Panc1 (cell line): ENCODE measurements at regions not wholly inside any gene's neighbourhood (a gene's known extent, or its start where the extent isn't known, plus 50 kb on each side); places are given as distances from the start of the nearest gene placed in this dataset.

Source experiments
- ATAC-seq: fragments of 200-7000 bp; cut with Tn5 transposase; 2 replicates; pipeline ENCODE4 v1.9.1; 2020; ENCODE audit warnings: mild to moderate bottlenecking, moderate library complexity
- BruUV-seq: library from RNA; stranded (reverse); fragments of 400-500 nt; replicated peaks from 2 replicates; lab custom pipeline; 2021; lab: Mats Ljungman, UMichigan
- CTCF ChIA-PET: fragments of 300-600 bp; sonication (Branson Sonifier 250); formaldehyde crosslinking; loops from one replicate; lab custom pipeline; 2022; ENCODE audit warnings: antibody characterized with exemption; lab: Charles Lee
- POLR2A ChIA-PET: fragments of 300-600 bp; sonication (Branson Sonifier 250); formaldehyde crosslinking; loops from one replicate; lab custom pipeline; 2022; ENCODE audit warnings: antibody characterized with exemption; lab: Charles Lee
- DNase-seq: peaks from one replicate; pipeline ENCODE4 v3.0.0-alpha.2; 2010; ENCODE audit warnings: low read depth, low spot score
- H3K27ac ChIP-seq: 2 replicates; pipeline ENCODE4 v1.5.1; 2011; ENCODE audit warnings: mild to moderate bottlenecking, low read length, inconsistent platforms
- H3K27me3 ChIP-seq: fragments of 200-500 bp; sonication (Bioruptor generic); 2 replicates; pipeline ENCODE4 v1.6.0; 2014; ENCODE audit warnings: low read length, inconsistent platforms; ENCODE audit not compliant: control insufficient read depth, insufficient read depth
- H3K36me3 ChIP-seq: fragments of 200-500 bp; sonication (Bioruptor generic); 2 replicates; pipeline ENCODE4 v1.5.1; 2014; ENCODE audit warnings: inconsistent platforms, mild to moderate bottlenecking, low read length, moderate library complexity; ENCODE audit not compliant: control insufficient read depth, insufficient read depth
- H3K4me1 ChIP-seq: 2 replicates; pipeline ENCODE4 v1.5.1; 2011; ENCODE audit warnings: inconsistent platforms, mild to moderate bottlenecking, low read length, moderate library complexity; ENCODE audit not compliant: control insufficient read depth, insufficient read depth
- H3K4me3 ChIP-seq, 2 experiments: 2 replicates each; pipeline ENCODE4 v1.5.1; 2011 to 2012; ENCODE audit warnings: low read depth in 2 of 2, low read length in 2 of 2, mild to moderate bottlenecking in 2 of 2, inconsistent platforms in 1 of 2, moderate library complexity in 1 of 2
- H3K9me3 ChIP-seq: fragments of 200-500 bp; sonication (Bioruptor generic); 2 replicates; pipeline ENCODE4 v1.5.1; 2014; ENCODE audit warnings: low read depth, mild to moderate bottlenecking, inconsistent platforms, low read length, moderate library complexity; ENCODE audit not compliant: control insufficient read depth, insufficient read depth
- CTCF ChIP-seq: fragments of 450-650 bp; IDR thresholded peaks from 2 replicates; pipeline ENCODE4 v1.5.1; 2017; ENCODE audit warnings: mild to moderate bottlenecking
- POLR2AphosphoS5 ChIP-seq: IDR thresholded peaks from 2 replicates; pipeline ENCODE4 v1.6.1; 2012; ENCODE audit warnings: mild to moderate bottlenecking, low read depth, low read length, moderate library complexity
- REST ChIP-seq, 2 experiments: IDR thresholded peaks; 2 replicates each; pipeline ENCODE4 v1.6.1; 2011 to 2012; ENCODE audit warnings: low read depth in 2 of 2, control low read depth in 1 of 2, low read length in 1 of 2, mild to moderate bottlenecking in 1 of 2, moderate library complexity in 1 of 2; ENCODE audit not compliant: insufficient read depth in 1 of 2
- SIN3A ChIP-seq: IDR thresholded peaks from 2 replicates; pipeline ENCODE4 v1.6.1; 2012; ENCODE audit warnings: low read depth, mild to moderate bottlenecking, low read length, moderate library complexity, borderline replicate concordance; ENCODE audit not compliant: insufficient read depth
- TCF7L2 ChIP-seq: IDR thresholded peaks from 2 replicates; pipeline ENCODE4 v1.6.1; 2011; ENCODE audit warnings: mild to moderate bottlenecking, low read depth, low read length, inconsistent platforms
- in situ Hi-C: cut with HindIII; loops from 2 replicates; pipeline ENCODE4 v1.10.0; 2016; ENCODE audit warnings: low sequenced_read_pairs, low pct_unique_long_range_greater_than_20kb
- intact Hi-C: fragments of 100-400 bp; cut with micrococcal nuclease; formaldehyde crosslinking; loops from one replicate; pipeline ENCODE4 v1.10.0; 2022; ENCODE audit not compliant: unreplicated experiment

GRCh38 chr2:184125867-184126266 lies 472.5 kb upstream of the ZNF804A start:
- DNase-seq (no peak), ATAC-seq (no peak)
- CTCF ChIA-PET: no interaction called here
- no TSS peak for BruUV-seq
- no peaks in the 10 kb centered on the region for H3K9me3 ChIP-seq
- no peaks in the 10 kb centered on the region for H3K36me3 ChIP-seq
- TF ChIP-seq SIN3A (no peak), POLR2AphosphoS5 (no peak), CTCF (no peak)
- no peak overlapping the region for H3K4me3 ChIP-seq
- H3K27ac ChIP-seq: no peak overlapping the region
- no peaks in the 10 kb centered on the region for H3K4me1 ChIP-seq
- in situ Hi-C loops: no loop called here
- intact Hi-C loops: no loop called here
- POLR2A ChIA-PET: no interaction called here
- H3K27me3 ChIP-seq: no peaks in the 10 kb centered on the region

- no peak for TF ChIP-seq REST (IDR thresholded peaks at IDR 0.05; ENCODE audit: insufficient read depth in 1 of 2, low read depth in 2 of 2, low read length in 1 of 2)
- TF ChIP-seq POLR2AphosphoS5: no peak
- no peak for TF ChIP-seq SIN3A
- ChIA-PET CTCF (no interaction called here), POLR2A (no interaction called here)
- no peaks in the 10 kb centered on the region for H3K27me3 ChIP-seq
- in situ Hi-C loops: no loop called here
- intact Hi-C loops: no loop called here
- no TSS peak for BruUV-seq
- no peak for ATAC-seq
- H3K36me3 ChIP-seq: no peaks in the 10 kb centered on the region
- H3K27ac ChIP-seq: no peak overlapping the region
- H3K9me3 ChIP-seq: no peaks in the 10 kb centered on the region
- no peaks in the 10 kb centered on the region for H3K4me1 ChIP-seq
- no peak overlapping the region for H3K4me3 ChIP-seq
- no peak for DNase-seq
Measured at GRCh38 chr2:184129073-184129472, 469.3 kb upstream of the ZNF804A start.

DNA sequence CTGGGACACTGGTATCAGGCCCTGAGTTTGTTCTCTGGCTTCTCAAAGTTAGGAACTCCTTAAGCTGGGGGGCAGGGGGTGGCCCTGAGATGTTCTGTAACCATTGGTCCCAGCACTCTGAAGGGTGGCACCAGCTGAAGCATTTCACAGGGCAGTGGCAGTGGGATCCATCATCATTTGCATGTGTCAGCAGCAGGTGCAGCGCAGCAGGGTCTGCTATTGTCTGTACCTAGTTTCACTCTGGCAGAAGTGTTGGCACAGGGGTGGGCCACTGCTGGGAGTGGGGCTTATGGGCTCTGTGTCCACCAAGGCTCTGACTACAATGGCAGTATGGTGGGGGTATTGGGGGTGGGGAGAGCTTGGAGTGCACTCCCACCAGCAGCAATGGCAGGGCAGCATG lies 460.4 kb upstream of the ZNF804A start:
- ATAC-seq (no peak), DNase-seq (no peak)
- no TSS peak for BruUV-seq
- ChIA-PET CTCF (no interaction called here), POLR2A (no interaction called here)
- H3K9me3 ChIP-seq: peaks cover 4% of the 10 kb centered on the region; the same call in 1 of the 2 replicates
- TF ChIP-seq CTCF (no peak), REST (IDR thresholded peaks at IDR 0.05; ENCODE audit: insufficient read depth in 1 of 2, low read depth in 2 of 2, low read length in 1 of 2) (no peak), POLR2AphosphoS5 (no peak), TCF7L2 (no peak), SIN3A (no peak)
- intact Hi-C loops: no loop called here
- no peaks in the 10 kb centered on the region for H3K27me3 ChIP-seq
- no peak overlapping the region for H3K4me3 ChIP-seq
- no peak overlapping the region for H3K27ac ChIP-seq
- H3K36me3 ChIP-seq: no peaks in the 10 kb centered on the region
- H3K4me1 ChIP-seq: no peaks in the 10 kb centered on the region
- in situ Hi-C loops: no loop called here
